NCI-H345 (cell line): ENCODE measurements at regions not wholly inside any gene's neighbourhood (a gene's known extent, or its start where the extent isn't known, plus 50 kb on each side); places are given as distances from the start of the nearest gene placed in this dataset.
"Not testable (repeated sequence)": the region's sequence is repeated elsewhere in the genome, so short reads cannot be mapped to it uniquely, and the experiment has no call there.

Source experiments
- DNase-seq: peaks from one replicate; lab custom pipeline; 2025; lab: John Stamatoyannopoulos, UW

DNA sequence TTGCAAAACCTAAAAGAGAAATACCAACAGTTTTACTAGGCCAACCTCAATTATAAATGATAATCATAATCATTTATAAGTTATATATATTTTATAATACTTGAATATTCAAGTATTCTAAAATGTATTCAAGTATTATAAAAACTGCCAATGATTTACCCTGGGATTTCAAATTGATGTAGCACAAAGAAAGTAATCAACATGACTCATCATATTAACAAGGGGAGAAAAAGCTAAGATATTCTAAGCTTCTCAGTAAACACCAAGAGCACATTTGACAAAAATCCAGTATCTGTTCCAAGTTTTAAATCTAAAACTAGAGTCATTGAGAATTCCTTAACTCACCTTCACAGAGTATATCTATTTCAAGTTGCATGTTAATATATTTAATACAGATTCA, 56.1 kb downstream of the CAPZA3 start:
- no peak for DNase-seq

DNA sequence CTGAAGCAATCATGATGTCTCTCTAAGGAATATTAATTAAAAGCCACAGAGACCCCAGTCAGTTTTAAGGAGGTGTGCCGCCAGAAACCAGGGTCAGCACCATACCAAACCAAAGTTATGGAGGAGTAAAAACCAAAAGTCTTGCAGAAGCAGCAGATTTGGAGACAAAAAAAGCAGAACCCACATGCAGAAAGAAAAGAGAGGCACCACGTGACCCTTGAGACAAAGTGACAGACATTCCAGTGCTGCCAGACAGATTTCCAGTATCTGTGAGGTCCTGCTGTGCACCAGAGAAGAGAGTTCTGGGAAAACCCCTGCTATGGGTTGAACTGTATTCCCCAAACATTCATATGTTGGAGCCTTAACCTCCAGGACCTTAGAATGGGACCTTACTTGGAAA, 59.7 kb downstream of the CAPZA3 start:
- DNase-seq = no peak

DNA sequence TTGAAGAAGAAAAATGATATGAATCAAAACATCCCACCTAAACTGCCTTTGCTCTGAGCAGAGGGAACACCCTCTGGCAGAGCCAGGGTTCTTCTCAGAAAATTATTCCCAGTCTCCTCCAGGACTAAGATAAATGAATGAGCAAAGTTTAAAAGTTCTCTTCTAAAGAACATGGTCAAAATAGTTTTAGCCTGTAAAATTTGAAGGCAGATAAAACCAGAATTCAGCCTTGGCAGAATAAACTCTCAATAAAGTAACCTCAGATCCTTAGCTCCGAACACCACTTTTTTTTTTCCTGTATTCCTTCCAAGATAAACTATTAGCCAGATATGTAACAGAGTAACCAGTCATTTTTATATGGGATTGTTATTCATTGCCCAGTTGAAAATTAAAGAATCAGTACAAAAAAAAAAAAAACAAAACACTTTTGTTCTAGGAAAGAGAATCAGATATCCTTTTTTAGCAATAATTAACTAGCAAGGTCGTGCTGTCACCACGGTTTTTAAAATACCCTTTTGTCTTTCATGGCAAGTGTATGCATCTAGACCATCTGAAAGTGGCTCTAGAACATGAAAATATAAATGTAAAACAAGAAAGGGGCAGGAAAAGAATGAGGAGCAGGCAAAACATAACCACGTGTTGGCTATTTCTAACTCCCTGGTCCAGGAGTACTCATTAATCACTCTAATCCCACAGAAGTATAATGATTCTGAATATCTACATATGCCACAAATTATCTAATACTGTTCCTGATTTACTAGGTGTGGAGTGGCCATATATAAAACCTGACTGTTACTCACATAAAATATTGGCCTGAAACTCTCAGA, 60.8 kb downstream of the CAPZA3 start:
- DNase-seq = no peak

DNA sequence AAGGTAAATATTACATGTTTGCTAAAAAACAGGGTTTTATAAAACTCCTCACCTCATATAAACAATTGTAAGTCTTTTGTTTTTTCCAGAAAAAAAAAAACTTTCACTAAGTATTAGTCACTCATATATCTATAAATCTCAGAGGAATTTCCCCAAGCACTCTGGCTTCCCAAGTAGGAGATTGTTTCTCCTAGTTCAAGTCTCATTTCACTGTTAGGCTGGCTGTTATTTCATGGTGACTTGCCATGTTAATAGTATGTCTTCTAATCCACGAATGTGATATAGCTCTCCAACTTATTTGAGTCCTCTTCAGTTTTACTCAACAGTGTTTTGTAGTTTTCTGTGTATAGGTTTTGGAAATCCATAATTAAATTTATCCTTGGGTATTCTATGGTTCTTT, 61.6 kb downstream of the CAPZA3 start:
- DNase-seq = no peak

DNA sequence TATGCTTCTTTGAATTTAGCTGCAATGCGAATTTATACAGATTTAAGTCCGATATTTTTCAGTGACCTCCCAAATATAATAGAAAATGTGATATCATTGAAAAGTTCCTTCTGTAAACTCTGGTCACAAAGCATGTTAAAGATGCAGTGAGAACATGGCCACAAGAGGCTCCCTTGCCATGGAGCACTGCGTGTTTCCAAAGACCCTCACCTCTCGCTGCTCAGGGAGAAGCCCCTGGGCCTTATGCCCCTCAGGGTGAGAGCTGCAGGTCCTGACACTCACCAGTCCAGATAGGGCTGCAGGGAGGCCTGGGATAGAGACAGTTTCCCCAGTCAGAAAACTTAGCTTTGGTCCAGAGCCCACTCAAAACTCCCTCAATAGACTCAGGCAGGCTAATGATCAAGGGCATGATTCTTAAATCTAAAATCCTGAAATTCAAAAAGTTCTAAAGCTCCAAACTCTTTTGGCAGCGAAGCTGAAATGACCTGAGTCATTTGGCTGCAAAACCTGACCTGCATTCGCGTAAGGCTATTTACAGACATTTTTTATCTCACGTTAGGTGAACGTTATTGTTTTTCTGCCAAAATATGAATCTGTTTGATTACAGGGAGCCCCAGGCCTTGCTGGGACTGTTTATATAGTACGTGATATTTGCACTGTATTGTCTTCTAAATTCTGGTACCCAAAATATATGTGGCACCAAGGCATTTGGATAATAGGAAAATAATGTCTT, 67.8 kb downstream of the CAPZA3 start:
- no peak for DNase-seq

DNA sequence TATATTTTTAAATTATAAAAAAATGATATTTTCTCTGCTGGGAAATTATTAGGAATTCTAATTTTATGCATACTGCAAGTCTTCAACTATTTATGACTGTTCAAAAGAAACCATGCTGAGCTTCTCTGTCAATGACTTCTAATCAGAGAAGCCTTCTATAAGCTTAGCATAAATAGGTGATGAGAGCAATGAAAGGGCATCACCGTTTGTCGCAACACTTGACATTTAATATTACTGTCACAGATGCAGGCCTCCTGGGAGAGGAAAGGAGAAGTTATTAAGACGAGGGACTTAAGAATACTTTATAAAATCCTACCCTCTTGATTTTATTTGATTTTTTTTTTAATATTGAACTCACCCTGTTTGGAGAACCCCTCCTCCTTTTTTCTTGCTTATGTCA, 69.8 kb downstream of the CAPZA3 start:
- DNase-seq = no peak

DNA sequence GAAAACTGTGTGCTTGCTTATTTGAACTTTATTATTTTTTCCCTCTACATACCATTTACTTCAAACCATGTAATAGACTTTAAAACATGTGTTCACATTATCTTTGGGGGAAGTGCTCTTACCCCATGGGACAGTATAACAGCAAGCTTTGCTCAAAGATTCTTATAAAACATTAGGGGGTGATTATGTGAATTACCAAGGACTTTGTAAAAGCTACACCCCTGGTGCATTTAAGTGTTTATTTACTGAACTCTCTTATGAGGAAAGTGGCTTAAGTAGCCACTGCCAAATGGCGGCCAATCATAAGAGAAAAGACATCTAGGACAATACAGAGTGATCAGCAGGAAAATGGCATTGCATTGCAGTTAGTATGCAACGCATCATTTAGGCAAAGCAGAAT, 70.3 kb downstream of the CAPZA3 start:
- DNase-seq = peak; percentile 26

DNA sequence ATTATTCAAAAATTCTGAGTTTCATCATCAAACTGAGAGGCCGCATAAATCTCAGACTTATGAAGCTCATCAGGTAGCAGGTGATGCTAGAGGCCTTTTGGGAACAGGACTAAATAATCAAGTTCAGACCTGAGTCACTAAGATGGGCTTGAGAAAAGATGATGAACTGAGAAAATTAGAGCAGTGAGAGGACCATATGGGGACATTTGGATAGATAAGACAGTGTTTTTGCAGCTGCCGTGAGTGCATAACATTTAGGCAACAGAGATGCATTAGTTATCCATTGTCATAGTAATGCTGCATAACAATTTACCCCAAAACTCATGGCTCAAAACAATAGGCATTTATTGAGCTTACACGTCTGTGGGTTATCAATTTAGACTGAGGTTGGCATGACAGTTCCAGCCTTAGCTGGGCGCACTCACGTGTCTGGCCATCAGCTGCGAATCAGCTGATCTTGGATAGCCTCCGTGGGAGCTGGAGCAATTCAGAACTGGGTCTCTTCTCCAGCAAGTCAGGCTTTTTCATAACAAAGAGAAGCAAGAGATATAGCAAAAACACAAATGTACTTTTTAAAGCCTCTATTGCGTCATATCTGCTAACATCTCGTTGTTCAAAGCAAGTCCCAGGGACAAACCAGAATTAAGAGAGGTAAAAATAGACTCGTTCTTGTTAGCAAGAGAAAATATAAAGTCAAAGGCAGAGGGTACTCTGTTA, 72.8 kb downstream of the CAPZA3 start:
- no peak for DNase-seq

DNA sequence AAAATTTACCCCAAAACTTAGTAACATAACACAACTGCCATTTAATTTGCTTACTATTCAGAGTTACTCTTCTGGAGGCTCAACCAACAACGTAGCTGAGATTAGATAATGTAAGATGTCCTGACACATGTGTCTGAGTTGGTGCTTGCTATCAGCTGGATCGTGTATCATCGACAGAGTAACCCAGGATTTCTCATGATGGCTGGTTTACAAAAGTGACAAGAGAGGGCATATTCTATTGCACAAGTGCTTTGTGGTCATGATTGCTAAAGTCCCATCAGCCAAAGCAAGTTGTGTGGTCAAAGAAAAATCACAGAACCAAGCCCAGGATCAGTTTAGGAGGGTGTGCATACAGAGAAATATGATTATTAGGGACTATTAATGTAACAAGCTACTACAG, 73.4 kb downstream of the CAPZA3 start:
- DNase-seq = no peak

DNA sequence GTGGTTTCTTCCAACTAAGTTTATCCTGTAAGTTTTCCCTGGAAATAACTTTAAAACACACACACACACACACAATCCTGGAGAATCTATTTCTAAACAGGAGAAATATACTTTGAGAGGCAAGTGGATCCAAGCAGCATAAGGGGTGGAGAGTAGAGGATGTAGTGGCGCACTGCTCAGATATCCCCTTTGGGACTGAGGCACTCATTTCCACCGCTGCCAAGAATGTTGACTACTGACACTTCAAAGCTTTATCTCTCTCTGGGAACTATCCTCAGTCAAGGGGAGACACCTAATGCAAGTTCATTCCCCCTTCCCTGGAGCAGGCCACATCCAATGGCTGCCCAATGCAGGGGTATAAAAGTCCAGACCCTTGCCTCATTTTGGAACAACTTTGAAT, 75.8 kb downstream of the CAPZA3 start:
- no peak for DNase-seq

DNA sequence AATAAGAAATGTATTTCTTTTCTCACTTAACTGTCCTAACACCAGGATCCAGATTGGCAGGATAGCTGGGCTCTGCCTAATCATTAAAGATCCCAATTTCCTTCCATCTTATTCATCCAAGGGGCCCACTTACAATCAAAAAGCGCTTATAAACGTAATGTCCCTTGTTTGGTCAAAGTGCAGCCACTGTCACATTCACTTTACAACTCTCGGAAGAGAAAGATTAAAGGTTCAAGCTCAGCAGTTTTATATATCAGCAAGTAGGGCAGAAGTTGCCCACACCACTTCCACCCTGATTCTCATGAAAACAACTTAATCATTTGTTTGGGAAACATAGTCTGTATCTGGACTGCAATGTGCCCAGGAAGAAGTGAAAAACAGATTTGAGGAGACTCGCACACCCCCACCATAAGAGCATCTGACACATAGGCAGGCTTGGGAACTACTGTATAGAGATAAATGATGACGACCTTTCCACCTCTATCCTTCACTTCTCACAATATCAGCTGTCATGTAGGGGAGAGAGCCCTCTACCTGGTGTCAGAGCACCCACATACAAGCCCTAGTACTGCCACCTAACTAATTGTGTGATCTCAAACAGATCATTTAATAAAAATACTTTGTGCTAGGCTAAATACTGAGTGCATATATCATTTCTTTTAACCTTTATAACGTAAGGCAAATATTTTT, 80.8 kb downstream of the CAPZA3 start:
- DNase-seq = no peak

DNA sequence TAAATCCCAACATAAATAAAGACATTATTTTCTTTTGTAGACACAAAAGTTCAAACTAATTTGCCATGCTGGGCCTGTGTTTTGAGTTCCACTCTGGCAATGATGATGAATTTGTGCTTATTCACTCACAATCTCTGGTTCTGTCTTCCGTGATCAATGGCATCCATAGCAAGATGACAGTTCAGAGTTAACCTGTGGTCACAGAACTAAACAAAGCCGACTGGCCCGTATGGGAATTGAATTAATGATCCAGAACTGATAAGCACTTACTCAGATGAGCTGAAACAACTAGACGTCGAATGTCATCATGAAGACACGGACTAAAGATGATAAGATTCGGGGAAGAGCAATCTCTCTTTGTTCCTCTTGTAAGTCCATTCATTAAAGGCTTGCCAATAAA, 81.6 kb downstream of the CAPZA3 start:
- DNase-seq = no peak

DNA sequence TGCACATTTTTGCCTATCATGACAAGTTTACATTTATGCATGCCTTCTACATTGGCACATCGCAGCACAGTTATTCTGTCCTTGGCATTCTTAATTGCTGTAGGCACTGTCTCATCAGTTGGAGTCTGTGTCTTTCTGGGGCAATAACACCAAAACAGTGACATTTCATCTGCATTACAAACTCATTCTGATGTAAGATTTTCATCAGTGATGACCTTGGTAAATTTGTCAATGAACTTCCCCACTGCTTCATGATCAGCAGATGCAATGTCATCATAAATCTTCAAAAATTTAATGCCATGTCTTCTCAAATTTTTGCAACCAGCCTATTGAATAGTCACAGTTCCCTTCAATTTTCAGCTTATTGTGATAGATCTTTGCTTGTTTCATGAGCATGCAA, 85.5 kb downstream of the CAPZA3 start:
- no peak for DNase-seq

DNA sequence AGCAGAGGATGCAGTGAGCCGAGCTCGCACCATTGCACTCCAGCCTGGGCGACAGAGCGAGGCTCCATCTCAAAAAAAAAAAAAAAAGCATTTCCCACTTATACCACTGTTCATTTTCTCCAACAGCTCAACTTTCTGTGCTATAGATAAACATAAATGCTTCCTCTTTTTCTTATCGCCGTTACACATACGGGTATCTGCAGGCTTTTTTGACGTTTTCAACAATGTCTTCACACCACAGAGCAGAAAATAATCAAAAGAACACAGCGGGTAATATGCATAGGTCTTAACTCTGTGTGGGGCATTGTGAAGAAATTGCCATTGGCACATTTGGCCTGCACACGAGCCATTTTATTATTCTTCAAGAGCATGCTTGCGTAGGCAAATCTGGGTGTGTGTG, 86.4 kb downstream of the CAPZA3 start:
- DNase-seq = no peak

DNA sequence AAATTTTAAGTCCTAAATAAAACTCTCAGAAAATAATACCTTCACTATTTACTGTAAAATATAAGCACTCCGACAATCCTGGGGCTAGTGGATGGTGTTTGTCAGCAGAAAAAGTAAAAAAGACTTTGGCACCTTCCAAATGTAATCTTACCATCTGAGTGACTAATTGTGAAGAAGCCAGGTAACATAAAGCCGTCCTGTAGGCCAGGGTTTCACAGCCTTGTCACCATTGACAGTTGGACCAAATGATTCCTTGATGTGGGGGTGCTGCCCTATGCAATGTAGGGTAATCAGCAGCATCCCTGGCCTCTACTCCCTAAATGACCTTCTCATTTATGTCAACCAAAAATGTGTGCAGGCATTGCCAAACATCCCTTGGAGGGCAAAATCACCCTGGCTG, 87.2 kb downstream of the CAPZA3 start:
- no peak for DNase-seq

DNA sequence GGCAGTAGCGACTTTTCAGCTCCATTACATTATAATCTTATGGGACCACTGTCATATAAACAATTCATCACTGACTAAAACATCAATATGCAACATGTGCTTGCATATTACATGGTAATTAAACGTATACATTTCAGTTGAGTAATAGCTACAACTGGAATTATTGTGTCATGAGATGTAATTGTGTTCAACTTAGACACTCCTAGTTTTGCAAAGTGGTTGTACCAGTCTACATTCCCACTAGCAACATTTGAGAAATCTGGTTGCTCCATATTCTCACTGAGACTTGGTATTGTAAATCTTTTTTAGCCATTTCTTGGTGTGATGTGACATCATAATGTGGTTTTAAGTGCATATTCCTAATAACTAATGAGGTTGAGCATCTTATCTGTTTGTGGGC, 90.0 kb downstream of the CAPZA3 start:
- no peak for DNase-seq

DNA sequence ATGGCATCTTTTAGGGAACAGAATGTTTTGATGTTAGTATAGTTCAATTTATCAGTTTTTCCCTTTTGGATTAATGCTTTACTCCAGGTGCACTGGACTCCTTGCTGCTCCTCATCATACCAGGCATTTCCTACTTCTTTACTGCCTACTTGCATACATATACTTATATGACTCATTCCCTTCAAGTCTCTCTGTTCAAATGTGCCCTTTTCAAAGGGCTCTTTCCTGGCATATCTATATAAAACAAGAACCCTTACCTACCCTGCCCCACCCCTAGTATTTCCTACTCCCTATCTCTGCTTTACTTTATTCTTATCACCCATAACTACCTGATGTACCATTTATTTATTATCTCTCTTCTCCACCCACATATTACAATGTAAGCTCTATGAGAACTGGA, 90.6 kb downstream of the CAPZA3 start:
- DNase-seq = no peak

DNA sequence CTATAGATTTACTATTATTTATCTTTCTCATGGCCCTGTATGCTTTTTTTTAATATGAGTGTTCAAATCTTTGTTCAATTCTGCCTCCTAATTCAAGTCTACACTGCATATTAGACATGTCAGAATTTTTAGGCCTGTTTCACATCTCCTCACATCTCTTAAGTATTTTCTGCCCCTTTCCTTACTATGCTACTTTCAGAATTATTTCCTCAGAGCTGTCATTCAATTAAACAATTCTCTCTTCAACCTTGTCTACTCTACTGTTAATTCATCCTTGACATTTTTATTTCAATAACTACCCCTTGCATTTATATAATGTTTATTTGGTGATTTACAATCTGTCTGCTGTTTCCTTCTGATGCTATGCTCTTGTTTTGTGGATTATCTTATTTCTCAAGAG, 91.1 kb downstream of the CAPZA3 start:
- no peak for DNase-seq

DNA sequence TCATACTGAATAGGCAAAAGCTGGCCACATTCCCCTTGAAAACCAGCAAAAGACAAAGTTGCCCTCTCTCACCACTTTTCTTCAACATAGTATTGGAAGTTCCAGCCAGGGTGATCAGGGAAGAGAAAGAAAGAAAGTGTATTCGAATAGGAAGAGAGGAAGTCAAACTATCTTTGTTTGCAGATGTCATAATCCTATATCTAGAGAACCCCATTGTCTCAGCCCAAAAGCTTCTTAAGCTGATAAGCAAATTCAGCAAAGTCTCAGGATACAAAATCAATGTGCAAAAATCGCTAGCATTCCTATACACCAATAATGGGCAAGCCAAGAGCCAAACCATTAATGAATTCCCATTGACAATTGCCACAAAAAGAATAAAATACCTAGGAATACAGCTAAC, 95.0 kb downstream of the CAPZA3 start:
- not testable (repeated sequence) for DNase-seq

DNA sequence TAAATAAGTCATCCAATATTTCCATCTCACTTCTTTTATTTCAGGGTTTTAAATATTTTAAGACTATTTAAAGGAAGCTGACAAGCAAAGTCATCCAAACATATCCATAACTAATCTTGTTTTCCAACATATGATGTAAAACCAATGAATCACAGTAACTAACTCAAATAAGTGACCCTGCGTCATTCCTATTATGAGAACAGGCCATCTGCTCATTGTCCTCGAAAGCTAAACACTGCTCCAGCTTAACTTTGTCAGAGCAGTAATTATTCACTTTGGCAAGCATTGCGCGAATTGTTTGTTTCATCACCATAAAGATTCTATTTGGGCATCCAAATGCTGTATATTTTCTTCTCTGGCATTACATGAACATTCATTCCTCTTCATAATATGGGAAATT, 99.1 kb downstream of the CAPZA3 start:
- DNase-seq = no peak

DNA sequence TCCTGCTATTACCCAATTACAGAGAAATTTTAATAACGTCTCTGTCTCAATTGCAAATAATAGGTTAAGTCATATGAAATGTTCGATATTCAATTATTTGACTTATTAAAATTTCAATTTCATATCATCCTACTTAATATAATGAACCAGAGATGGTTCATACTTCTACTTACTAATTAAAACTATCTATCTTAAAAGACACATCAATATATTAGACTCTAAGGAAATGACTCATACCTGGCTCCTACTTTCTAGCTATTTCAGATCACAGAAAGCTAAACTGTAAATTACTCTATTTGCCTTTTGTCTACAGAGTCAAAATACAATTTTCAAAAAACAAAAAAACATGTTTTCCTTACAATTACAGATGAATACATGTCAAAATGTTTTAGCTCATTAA, 99.6 kb downstream of the CAPZA3 start:
- DNase-seq = no peak

DNA sequence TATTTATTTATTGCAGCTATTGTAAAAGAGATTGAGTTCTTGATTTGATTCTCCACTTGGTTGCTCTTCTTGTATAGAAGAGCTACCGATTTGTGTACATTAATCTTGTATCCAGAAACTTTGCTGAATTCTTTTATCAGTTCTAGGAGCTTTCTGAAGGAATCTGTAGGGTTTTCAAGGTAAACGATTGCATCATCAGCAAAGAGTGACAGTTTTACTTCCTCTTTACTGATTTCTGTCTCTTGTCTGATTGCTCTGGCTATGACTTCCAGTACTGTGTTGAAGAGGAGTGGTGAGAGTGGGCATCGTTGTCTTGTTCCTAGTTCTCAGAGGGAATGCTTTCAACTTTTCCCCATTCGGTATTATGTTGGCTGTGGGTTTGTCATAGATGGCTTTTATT, 103.1 kb downstream of the CAPZA3 start:
- not testable (repeated sequence) for DNase-seq
